DOHH2 (cell line): ENCODE measurements at regions not wholly inside any gene's neighbourhood (a gene's known extent, or its start where the extent isn't known, plus 50 kb on each side); places are given as distances from the start of the nearest gene placed in this dataset.

Experiments
- EZH2phosphoT487 ChIP-seq: fragments of 200-600 bp; sonication (generic); IDR thresholded peaks from 2 replicates; pipeline ENCODE4 v1.6.1; 2017; ENCODE audit warnings: borderline replicate concordance, mild to moderate bottlenecking, antibody characterized with exemption, low read length, moderate library complexity, mixed read lengths
- TF ChIP-seq, protein P1 (sequence below): fragments of 200-600 bp; sonication (generic); IDR thresholded peaks from one replicate; pipeline ENCODE4 v1.5.1; 2014; ENCODE audit warnings: antibody characterized with exemption, mild to moderate bottlenecking, low read depth, low read length; ENCODE audit not compliant: poor library complexity, severe bottlenecking

DNA sequence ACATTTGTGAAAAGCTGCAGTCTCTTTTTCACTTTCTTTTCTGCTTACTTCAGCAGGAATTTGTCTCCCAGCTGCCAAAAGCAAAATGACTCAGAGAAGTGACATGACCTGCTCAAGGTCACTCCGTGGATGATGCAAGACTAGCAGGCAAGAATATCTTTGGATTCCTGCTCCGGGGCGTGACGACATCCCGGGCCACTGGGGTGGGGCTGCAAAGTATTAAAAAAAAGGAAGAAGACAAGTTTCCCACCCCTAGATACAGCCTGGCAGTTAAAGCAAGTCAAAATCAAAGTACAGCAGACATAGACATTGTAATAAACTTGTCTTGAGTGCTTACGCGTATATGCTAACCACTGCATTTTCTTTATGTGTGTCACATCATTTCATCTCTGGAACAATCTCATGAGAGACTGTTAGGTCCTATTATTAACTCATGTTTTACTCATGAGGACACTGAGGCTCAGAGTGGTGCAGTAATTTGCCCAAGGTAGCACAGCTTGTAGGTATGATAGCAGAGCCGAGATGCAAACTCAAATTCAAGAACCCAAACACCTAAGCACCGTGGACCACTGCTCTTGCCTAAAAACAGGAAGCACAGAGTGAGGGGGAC, 485.2 kb upstream of the PROK2 start:
- no peak for TF ChIP-seq EZH2phosphoT487
- TF ChIP-seq, protein P1, sequence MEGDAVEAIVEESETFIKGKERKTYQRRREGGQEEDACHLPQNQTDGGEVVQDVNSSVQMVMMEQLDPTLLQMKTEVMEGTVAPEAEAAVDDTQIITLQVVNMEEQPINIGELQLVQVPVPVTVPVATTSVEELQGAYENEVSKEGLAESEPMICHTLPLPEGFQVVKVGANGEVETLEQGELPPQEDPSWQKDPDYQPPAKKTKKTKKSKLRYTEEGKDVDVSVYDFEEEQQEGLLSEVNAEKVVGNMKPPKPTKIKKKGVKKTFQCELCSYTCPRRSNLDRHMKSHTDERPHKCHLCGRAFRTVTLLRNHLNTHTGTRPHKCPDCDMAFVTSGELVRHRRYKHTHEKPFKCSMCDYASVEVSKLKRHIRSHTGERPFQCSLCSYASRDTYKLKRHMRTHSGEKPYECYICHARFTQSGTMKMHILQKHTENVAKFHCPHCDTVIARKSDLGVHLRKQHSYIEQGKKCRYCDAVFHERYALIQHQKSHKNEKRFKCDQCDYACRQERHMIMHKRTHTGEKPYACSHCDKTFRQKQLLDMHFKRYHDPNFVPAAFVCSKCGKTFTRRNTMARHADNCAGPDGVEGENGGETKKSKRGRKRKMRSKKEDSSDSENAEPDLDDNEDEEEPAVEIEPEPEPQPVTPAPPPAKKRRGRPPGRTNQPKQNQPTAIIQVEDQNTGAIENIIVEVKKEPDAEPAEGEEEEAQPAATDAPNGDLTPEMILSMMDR: no peak
